ENCODE measurements at regions not wholly inside any gene's neighbourhood (a gene's known extent, or its start where the extent isn't known, plus 50 kb on each side); places are given as distances from the start of the nearest gene placed in this dataset.
"Not testable (repeated sequence)": the region's sequence is repeated elsewhere in the genome, so short reads cannot be mapped to it uniquely, and the experiment has no call there.

DNA sequence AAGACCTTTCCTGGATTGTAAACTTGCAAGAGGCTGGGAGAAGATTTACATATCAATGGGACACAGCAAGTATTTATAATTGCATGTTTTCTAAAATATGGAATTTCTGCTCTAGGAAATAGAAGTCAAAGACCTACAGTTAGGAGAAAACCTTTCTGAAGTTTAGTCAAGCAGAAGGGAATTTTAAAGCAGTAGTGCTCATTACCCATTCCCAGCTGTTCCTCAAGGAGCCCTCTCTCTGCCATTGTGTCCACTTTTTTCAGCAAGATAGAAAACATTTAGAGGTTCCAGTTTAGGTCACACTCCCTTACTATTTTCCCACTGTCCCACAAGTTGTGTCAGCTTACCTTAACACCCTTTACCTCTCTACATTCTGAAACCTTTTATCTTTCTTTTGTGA lies 584.0 kb upstream of the CHAC2 start:
- DNase-seq = no peak

DNA sequence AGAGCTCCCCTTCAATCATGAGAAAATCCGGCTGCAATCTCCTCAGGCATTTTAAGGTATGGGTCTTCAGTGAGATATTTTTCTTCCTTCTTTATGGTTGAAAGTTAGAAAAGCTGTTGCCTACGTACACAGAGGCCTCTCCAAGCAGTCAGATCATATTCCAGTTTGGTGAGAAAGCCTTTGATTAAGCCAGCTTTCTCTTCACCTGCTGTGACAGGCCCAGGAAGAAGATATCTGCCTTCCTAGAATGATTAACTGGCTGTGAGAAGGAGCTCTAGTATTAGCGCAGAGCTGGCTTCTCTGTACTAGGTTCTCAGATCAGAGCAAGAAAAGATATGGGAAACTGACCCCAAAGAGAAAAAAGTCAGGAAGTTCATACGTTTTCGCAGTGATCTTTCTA lies 585.0 kb upstream of the CHAC2 start:
- no peak for DNase-seq

DNA sequence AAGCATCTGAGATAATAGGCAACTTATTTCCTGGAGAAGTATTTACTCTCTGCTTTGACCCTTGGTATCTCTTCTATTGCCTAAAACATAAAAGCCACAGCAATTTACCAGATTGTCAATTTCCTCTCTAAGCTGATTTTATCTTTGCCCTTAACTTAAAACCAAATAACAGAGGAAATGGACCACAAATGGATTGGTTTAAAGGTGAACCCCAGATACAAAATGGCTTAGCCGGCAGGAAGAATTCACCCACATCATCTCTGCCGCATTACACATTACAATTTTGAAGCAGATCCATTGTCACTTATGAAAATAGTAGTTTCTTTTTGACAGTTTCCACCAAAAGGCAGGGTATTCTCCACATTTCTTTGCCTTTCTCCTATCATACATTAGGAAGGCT lies 585.8 kb upstream of the CHAC2 start:
- no peak for DNase-seq

DNA sequence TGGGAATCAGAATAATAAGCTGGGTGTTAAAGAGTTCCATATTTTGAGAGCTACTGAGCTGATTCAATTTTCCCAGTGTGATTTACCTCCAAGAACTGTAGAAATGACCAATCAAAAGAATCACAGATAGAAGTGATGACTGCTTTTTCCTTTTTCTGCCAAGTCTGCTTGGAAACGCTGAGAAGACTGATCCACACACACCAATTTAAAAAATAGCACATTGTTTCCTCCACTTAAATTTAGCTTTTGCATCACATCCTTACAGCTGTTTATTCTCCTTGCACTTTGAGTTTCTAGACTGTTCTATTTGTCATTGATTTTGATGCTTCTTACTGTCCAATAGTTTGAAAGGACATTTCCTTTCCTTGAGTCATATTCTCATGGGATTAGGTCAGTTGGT lies 590.3 kb upstream of the CHAC2 start:
- no peak for DNase-seq

DNA sequence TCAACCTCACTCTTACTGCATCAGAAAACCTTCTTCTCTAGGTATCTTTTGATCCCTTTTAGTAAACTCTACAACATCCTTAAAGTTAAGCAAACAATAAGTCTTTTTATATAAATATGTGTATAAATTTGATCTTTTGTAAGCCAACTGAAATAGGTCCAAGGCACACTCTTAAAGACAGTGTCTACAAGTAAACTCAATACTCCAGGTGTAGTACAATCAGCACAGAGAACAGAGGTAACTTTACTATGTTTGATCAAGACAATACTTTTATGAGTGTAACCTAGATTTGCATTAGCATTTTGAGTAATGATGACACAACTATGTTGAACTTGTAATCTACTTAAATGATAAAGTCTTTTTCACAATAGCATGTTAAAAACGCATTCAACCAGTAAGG lies 593.1 kb upstream of the CHAC2 start:
- DNase-seq = no peak

DNA sequence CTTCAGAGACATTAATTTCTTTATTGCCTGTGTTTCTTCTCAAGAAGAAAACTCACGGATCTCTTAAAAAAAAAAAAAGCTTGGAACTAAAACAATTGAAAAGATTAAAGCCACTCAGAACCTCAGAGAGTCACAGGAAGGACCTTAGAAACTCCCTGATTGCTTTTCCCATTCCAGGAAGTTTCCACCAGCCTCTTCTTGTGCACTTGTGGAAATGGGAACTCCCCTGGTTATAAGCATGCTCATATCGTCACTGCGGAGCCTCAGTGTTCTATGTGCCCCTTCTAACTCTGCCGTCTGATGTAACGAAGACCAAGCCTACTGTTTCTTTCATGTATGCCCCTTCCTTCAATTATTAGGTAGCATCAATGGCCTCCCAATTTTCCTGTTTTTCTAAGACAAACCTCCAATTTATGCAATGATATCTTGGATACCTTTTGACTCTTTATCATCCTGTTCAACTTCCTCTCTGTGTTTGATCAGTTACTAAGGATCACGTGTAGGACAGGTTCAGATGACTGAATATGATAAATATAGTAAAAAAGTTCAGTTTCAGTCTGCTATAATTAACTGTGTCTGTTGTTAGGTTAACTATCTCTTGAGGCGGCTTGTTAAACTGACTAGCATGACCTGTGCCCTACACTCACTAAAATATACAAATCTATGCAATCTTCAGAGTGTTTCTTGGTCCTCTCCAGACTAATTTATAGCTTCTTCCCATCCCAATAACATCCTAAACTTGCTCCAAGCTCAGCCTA lies 593.7 kb upstream of the CHAC2 start:
- DNase-seq = no peak

DNA sequence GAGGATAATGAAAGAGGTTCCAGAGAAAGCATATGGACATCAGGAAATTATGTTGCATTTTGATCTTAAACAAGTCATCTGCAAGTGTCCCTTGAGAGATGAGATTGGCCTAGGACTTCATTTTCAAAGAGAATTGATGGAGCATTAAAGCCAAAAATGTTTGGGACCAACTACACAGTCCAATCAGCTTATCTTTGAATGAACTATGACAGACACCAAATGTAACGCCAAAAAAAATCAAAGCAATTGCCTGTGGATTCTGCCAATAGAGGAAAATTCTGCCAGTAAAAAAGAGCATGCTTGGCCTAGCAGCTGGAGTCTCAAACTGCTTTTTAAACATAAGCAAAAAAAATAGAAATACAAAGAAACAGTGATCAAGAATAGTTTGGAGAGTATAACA lies 594.5 kb upstream of the CHAC2 start:
- no peak for DNase-seq

DNA sequence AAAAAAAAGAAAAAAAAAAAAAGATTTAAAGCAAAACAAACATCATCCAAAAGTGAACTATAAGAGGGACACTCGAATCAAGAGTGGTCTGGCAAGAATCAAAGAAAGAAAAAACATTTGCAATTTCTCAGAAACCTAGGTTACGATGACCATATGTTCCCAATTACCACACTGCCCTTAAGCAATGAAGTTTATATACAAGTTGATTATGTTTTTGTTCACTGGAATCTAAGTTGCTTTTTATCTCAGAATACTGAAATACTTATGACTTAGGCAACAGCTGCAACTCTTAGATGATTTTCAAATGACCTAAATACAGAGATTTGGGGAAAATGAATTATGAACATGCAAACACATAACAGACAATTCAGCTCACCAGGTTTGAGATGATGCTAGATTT lies 597.1 kb upstream of the CHAC2 start:
- DNase-seq = no peak

DNA sequence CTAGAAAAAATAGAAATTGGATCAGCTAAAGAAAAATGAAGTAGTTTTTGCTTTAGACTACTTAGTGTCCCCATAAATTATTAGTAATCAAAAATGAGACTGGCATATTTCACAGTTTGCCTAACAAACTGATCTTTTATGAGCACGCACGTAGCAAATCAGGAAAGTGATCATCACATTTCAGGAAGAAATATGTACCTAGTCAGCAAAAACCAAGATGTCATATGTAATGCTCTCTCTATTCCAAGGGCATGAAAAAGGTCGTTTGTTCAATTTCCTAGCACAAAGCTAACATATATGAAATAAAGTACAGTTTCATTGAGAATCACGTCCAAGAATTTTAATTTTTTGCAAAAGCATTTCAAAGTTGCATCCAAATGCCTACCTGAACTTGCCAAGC lies 600.4 kb upstream of the CHAC2 start:
- no peak for DNase-seq

DNA sequence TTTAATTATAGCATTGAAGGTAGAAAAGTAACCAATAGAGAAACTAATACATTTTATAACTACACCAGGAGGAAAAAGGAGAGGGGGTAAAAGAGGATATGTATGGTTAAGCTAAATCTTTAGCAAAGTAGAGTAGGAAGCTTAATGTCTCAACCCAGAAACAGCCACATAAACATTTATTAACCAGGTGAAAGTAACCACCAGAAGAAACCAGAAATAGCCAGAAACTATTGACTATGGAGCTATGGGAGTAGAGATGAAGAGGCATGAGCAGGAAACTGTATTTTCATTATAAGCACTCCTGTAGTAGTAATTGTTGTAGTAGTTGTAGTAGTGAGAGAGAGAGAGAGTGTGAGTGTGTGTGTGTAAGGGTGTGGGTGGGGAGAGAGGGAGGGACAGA lies 617.5 kb upstream of the CHAC2 start:
- DNase-seq = no peak

DNA sequence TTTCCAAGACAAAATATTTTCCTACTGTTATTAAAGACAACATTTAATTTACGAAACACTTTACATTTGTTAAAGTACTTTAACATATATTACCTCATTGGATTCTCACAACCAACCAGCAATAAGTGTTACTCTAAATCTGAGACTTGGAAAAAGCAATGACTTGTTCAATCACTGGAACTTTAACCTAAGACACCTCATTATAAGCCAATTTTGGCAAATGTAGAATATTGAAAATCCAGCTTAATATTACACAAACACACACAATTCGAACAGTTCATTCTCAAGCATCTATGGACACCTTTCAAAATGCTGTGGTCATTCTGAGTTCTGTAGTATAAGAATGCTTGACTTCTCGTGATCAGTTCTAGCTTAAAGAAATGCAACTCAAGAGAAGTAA lies 619.4 kb upstream of the CHAC2 start:
- DNase-seq = no peak

DNA sequence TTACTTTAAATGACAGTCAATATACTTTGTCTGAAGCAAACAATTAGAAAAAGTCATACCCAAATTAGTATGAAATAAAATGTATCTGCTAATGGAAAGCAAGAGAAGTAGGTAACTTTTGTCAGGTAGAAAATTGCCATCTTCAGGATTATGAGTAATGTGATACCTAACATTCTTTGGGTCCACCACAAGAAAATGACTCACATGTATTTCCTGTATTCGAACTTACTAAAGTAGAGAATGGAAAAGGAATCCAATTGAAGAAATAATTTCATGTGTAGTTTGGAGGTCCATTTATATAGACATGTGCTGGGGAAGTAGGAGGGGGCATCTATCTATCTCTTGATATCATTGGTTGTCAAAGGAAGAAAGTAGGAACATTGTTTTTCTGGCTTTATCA lies 636.2 kb upstream of the CHAC2 start:
- no peak for DNase-seq

DNA sequence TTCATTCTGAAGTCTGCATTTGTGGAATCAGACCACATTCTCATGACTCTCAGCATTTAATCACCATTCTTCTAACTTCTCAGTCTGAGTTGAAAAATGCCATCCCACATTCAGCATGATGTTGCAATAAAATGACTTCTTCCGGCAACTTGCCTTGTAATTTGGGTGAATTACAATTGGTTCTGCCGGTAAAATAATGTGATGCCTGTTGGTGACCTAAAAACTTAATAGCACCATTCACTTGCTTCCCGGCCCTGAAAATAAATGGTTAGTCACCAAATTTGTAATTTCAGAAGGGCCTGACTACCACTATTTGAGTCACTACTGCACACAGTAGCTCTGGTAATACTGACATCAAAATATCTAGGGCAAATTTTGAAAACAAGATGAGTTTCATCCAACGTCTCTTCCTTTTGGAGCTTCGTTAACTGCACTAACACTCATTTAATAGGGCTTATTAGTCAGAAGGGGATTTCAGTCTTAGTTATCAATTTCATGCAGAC lies 637.1 kb upstream of the CHAC2 start:
- no peak for DNase-seq

DNA sequence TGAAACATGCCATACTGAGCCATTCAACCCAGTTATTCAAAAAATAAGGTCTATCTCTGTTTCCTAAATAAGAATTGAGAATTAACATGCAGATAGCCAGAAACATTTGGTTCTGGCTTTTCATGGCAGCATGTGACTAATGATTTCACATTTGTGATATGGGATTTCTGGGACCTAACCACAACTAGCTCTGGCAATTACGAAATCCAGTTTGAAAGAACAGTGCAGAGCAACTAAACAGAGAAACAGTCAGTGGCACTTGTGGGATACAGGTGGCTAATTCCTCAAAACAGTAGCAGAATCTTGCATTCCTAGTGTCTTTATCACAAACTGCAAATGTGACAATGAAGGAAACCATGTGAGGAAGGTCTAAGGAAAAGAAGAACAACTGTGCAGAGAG lies 637.8 kb upstream of the CHAC2 start:
- DNase-seq = no peak

DNA sequence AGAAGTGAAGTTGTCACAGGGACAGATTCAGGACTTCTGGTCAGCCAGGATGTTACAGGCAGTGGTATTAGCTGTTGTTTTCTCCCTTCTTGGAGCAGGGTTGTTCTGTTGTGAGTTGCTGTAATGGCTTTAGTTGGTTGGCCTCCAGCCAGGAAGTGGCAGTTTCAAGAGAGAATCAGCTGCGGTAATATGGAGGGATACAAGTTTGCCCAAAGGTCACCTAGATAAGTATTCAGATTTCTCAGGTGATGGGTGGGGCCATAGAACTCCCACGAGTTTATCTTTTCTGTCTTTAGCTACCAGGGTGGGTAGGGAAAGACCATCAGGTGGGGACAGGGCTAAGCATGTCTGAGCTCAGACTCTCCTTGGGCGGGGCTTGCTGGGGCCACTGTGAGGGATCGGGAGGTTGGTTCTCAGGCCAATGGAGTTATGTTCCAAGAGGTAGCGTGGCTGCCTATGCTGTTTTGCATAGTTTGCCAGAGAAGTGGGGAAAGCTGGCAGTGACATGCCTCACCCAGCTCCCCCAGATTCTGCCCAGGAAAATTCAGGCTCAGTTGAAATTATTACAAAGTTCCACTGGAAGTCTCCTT lies 640.4 kb upstream of the CHAC2 start:
- no peak for DNase-seq

DNA sequence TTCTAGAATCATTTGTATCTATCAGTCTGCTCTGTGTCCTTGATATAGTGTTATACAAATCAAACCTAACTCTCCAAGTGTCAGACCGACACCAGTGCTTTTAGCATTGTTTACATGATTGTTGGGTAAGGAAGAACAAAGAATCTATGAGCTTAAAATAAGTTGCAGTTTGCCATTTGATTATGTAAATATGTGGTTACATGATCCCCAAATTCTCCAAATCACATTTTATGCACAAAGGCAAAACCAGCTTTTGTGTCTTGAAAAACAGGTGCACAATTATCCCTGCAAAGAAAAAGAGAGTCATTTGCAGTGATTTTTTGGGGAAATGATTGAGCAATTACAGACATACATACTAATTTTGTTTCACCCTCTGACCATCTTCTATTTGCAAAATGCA lies 652.6 kb upstream of the CHAC2 start:
- no peak for DNase-seq

DNA sequence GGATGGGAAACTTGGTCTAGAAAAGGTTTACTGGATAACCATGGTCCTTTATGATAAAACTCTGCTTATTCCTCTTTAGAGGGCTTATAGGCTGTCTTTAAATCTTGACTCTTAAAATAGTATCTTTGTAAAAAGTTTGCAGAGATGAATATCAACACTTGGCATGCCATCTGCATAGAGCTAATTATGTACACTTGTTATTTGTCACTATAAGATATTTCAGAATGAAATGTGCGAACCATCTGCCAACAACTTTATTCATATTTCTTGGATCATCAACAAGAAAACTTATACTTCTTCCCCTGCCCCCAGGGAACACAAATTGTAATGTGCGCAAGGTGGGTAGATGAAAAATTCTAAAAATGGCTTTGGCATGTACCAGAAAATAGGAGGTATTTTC lies 653.0 kb upstream of the CHAC2 start:
- no peak for DNase-seq

DNA sequence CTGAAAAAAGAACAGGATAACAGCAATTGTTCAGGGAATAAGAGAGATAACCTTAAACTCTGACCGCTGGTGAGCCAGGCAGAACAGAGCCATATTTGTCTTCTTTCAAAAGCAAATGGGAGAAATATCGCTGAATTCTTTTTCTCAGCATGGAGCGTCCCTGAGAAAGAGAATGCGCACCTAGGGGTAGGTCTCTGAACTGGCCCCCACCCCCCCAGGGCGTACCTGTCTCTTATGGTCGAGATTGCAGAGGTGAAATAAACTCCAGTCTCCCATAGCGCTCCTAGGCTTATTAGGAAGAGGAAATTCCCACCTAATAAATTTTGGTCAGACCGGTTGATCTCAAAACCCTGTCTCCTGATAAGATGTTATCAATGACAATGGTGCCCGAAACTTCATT lies 655.2 kb upstream of the CHAC2 start:
- DNase-seq = not testable (repeated sequence)

DNA sequence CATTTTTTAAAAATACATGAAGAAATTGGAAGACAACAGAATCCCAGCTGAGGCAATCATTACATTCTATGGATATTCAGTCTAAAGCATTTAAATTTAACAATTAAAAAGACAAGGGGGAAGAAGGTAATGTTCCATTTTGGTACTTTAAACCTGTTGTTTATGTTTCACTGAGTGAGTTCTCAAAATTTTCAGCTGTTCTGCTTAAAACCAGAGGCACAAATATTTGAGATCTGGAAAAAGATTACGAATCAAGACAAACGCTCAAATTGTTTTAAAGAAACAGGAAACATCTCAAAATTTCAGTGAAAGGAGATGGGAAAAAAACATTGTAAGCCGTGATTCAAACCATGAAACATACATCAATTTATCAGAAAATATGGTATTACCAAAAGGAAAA lies 656.2 kb upstream of the CHAC2 start:
- no peak for DNase-seq

DNA sequence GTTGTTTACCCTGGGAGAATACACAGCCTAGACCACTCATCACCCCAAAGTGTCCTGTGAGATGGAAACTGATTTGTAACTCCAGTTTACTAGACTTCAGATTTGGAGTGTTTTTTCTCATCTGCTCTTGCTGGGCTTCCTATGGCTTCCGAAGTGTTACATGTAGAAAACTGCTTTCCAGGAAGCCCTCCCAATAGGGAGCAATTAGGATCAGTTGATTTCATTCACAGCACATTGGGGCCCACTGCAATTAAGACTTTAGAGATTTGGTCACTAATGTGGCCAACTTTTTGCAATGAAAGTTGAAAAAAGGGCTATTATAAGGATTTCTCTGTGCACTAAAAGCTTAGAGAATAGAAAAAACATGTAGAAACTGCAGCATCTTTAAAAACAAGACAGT lies 656.6 kb upstream of the CHAC2 start:
- DNase-seq = no peak

DNA sequence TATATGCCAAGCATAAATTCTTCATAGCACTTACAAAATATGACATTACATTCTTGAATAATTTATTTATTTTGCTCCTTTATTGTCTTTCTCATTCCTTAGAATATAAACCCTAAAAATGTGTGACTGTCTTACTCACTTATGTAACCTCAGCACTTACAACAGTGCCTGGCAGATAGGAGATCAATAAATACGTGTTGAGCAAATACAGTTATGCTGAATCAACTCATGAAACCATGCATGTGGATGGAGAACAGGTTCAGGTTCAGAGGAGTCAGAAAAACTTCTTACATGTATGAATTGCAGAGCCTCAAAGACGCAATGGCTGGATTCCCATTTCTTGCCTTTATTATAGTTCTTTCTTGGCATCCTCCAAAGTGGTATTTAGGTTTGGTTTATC lies 659.4 kb upstream of the CHAC2 start:
- DNase-seq = no peak

DNA sequence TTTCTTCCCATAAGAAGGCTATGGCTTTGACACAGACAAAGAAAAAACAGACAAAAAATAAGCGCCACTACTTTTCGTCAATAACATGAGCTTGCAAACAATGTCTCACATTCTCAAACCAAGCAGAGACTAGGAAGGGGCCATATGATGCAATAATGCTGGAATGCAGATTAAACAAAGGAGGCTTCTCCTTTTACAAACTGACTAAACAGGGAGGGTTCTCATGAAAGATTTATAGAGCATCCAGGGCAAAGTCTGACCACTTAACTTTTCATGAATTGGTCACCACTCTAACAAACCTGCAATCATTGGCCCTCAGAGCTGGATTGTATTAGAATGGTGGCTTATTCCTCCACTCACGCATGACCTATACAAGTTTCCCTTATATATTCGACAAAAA lies 663.3 kb upstream of the CHAC2 start:
- DNase-seq = no peak

DNA sequence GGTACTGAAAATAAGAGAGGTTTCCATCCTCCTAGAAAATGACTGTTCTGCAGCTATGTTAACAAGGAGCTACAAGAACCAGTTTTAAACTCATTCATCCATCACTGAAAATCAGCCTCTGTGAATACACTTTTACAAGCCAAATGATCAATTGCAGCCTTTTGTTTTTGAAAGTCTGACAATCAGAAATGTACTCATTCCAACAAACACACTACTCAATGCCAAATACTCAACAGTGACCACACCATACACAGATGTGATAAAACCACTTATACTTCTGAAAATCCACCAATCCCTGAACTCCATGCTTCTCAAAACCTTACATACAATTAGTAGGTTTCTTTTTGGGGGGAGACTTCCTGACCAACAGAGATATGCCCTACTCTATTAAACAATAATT lies 663.9 kb upstream of the CHAC2 start:
- DNase-seq = no peak

DNA sequence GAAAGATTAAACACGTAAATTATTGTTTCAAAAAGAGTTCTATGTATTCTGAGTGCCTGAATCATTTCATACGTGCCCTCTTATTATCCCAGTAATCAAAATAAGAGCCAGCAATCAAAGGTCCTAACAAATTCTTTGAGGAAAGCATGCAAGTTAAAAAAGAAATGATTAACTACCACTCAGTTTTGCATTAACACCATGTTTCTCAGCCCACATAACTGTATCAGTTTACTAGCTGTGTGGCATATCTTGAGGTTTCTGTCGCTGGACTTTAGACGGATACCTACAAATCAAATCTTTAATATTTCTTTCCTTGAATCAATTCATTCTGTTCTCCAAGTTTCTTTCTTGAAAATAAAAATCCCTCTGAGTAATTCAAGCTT lies 668.9 kb upstream of the CHAC2 start:
- DNase-seq = no peak

DNA sequence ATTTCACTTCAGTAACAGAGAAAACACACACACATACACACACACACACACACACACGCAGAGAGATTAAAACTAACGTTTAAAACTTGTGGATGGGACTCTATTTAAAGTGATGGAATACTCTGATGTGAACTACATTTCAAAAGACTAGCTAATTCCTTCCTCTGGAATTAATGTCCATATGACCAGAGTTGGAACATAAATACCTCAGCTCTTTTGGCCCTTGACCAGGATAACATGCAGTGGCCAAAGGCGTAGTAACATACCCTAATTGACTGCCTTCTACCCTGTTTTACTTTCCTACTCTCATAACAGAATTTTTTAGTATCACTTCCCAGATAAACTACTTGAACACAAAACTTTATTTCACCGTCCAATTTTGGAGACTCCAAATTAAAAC lies 671.3 kb upstream of the CHAC2 start:
- DNase-seq = no peak

Measured in activated naive CD4-positive, alpha-beta T cell treated with Interleukin-2 at 50 U/mL for 16 hours (primary cell).